Adrenal gland (tissue), 9 donors: ENCODE measurements at regions not wholly inside any gene's neighbourhood (a gene's known extent, or its start where the extent isn't known, plus 50 kb on each side); places are given as distances from the start of the nearest gene placed in this dataset.

Experiments
- DNase-seq, 7 donors: peaks; one replicate each; pipeline ENCODE4 v3.0.0-alpha.2; 2019 to 2020
- H3K27ac ChIP-seq, 5 donors: fragments of 200-600 bp; sonication (generic) in 4 of 5; 1 replicate in 3 of 5; 2 replicates in 2 of 5; pipeline versions ENCODE4 v1.5.1 to v1.8.0; 2016 to 2020; ENCODE audit warnings: mild to moderate bottlenecking in 1 of 5
- H3K27me3 ChIP-seq: fragments of 200-600 bp; 2 replicates; pipeline ENCODE4 v1.8.0; 2021
- H3K36me3 ChIP-seq, 2 donors: fragments of 200-600 bp; replicated peaks in 1 of 2; 1 replicate in 1 of 2; 2 replicates in 1 of 2; pipeline versions ENCODE4 v1.5.1 to v1.8.0; 2018 to 2022
- H3K4me1 ChIP-seq, 2 donors: fragments of 200-600 bp; replicated peaks in 1 of 2; 1 replicate in 1 of 2; 2 replicates in 1 of 2; pipeline versions ENCODE4 v1.5.1 to v1.8.0; 2018 to 2021
- H3K4me3 ChIP-seq, 4 donors: fragments of 200-600 bp; sonication (generic) in 3 of 4; one replicate each; pipeline ENCODE4 v1.5.1; 2016 to 2018
- H3K9me3 ChIP-seq, 3 donors: fragments of 200-600 bp; sonication (generic) in 1 of 3; replicated peaks in 1 of 3; 1 replicate in 2 of 3; 2 replicates in 1 of 3; pipeline versions ENCODE4 v1.5.1 to v1.8.0; 2016 to 2021
- POLR2A ChIP-seq, 2 donors: fragments of 450-650 bp; IDR thresholded peaks; one replicate each; pipeline ENCODE4 v1.6.1; 2017; ENCODE audit warnings: antibody characterized with exemption in 2 of 2, mild to moderate bottlenecking in 2 of 2, moderate library complexity in 1 of 2
- WGBS, 4 donors: extraction: QIAGEN DNeasy Blood & Tissue Kit in 2 of 4; methylation state at CpG; one replicate each; pipeline versions ENCODE4 v1.1.5 to v1.1.7; 2013 to 2017; 5-methylcytosine and 5-hydroxymethylcytosine counted together
- intact Hi-C, 2 donors: fragments of 100-400 bp; cut with DNase I; formaldehyde crosslinking; loops; one replicate each; pipeline versions ENCODE4 v1.14.1 to v1.15.0; 2022 to 2023
- TF ChIP-seq, protein P1 (sequence below), 6 experiments: fragments of 450-650 bp in 4 of 6; fragments of 200-600 bp in 2 of 6; sonication (generic) in 1 of 6; IDR thresholded peaks; 1 replicate in 5 of 6; 2 replicates in 1 of 6; pipeline versions ENCODE4 v1.5.1 to v1.8.0; 2016 to 2021; ENCODE audit warnings: antibody characterized with exemption in 6 of 6, mild to moderate bottlenecking in 2 of 6, moderate library complexity in 1 of 6
- donor health status: healthy with polysubstance abuse.
- donor health status: Bipolar disorder and iron deficiency.
- donor health status: DM: yes; HTN: yes; CAD: no.
- donor health status: DM: no; HTN: no; CAD: no.
- donor health status: DM: no; HTN: no; CAD: no.

DNA sequence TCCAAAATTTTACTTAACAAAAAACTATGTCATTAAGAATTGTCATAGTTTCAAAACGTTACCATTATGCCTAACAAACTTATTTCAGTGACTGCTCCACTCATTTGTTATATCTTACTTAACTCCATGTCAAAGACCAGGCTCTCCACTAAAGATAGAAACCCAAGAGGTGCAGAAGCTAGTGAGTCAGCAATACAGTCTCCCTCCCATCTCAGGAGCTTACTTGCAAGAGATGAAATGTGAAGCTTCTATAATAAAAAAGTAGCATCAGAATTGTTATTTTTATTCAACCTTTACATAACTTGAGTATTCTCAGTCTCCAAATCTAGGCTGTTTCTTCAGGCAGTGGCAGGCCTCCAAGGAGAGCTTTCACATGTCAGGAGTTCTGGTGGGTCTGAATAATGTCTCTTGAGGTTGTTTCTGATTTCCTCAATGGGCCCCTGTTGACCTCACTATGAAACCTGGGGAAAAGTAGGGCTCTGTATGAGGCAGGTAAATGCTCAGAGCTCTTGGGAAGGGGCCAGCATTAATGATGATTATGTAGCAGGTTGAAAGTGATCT is 242.0 kb downstream of the NDFIP2 start:
- WGBS, 4 donors, result 27 to 53% (median 38%) methylated on average over 1 of the region's 1 CpG
- Histone ChIP-seq H3K9me3 (no peaks in the 10 kb centered on the region), H3K4me3 (no peak overlapping the region), H3K36me3 (no peaks in the 10 kb centered on the region), H3K27me3 (no peaks in the 10 kb centered on the region), H3K4me1 (no peaks in the 10 kb centered on the region), H3K27ac (no peak overlapping the region)
- TF ChIP-seq, protein P1, sequence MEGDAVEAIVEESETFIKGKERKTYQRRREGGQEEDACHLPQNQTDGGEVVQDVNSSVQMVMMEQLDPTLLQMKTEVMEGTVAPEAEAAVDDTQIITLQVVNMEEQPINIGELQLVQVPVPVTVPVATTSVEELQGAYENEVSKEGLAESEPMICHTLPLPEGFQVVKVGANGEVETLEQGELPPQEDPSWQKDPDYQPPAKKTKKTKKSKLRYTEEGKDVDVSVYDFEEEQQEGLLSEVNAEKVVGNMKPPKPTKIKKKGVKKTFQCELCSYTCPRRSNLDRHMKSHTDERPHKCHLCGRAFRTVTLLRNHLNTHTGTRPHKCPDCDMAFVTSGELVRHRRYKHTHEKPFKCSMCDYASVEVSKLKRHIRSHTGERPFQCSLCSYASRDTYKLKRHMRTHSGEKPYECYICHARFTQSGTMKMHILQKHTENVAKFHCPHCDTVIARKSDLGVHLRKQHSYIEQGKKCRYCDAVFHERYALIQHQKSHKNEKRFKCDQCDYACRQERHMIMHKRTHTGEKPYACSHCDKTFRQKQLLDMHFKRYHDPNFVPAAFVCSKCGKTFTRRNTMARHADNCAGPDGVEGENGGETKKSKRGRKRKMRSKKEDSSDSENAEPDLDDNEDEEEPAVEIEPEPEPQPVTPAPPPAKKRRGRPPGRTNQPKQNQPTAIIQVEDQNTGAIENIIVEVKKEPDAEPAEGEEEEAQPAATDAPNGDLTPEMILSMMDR (IDR thresholded peaks at IDR 0.05), result no peak
- no peak for TF ChIP-seq POLR2A (IDR thresholded peaks at IDR 0.05)
- DNase-seq, result no peak
- intact Hi-C loops, result no loop called here

DNA sequence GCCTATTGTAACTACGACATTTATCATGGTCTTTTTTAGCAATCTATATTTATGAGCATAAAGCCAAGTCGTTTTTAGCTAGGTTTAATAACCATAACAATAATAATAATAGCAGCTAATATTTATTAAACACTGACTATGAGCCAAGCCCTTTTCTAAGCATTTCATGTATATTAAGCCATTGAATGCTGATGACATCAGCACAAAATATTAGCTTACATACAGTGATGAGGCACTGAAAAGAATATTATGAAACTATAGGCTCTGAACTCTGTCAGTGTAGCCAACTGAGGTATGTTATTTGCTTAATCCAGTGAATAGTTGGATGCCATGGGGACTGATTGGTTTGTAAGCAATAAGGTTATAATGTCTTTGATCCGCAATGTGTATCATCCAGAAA is 235.2 kb downstream of the NDFIP2 start:
- DNase-seq, result no peak
- 64 to 71% (median 68%) methylated on average over 3 of the region's 3 CpGs for WGBS, 4 donors

DNA sequence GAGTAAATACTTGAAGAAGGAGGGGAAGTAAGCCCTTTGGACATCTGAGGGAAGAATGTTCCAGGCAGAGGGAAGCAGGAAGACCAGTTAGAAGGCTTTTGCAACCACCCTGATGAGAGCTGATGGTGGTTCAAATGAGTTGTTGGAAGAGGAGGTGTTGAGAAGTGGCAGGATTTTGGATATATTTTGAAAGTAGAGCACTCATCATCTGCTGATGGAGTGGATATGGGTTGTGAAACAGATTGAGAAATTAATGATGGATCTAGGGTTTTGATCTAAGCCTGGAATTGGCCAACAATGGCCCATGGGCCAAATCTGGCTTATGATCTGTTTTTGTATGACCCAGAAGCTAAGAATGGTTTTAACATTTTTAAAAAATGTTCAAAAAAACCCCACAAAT is 230.7 kb downstream of the NDFIP2 start:
- Histone ChIP-seq H3K36me3 (no peaks in the 10 kb centered on the region), H3K4me3 (no peak overlapping the region), H3K27ac (no peak overlapping the region), H3K9me3 (no peaks in the 10 kb centered on the region), H3K4me1 (no peaks in the 10 kb centered on the region), H3K27me3 (no peaks in the 10 kb centered on the region)
- DNase-seq, result no peak
- TF ChIP-seq POLR2A (IDR thresholded peaks at IDR 0.05), result no peak
- TF ChIP-seq, protein P1 (IDR thresholded peaks at IDR 0.05), result no peak
- intact Hi-C loops, result no loop called here

More for the DNA sequence above, 235.2 kb downstream of the NDFIP2 start:
- intact Hi-C loops, result no loop called here
- H3K27ac ChIP-seq, result no peak overlapping the region
- H3K27me3 ChIP-seq, result no peaks in the 10 kb centered on the region
- no peaks in the 10 kb centered on the region for H3K4me1 ChIP-seq
- H3K36me3 ChIP-seq, result no peaks in the 10 kb centered on the region
- no peak overlapping the region for H3K4me3 ChIP-seq
- H3K9me3 ChIP-seq, result no peaks in the 10 kb centered on the region
- no peak for TF ChIP-seq POLR2A (IDR thresholded peaks at IDR 0.05)
- TF ChIP-seq, protein P1 (IDR thresholded peaks at IDR 0.05), result no peak

DNA sequence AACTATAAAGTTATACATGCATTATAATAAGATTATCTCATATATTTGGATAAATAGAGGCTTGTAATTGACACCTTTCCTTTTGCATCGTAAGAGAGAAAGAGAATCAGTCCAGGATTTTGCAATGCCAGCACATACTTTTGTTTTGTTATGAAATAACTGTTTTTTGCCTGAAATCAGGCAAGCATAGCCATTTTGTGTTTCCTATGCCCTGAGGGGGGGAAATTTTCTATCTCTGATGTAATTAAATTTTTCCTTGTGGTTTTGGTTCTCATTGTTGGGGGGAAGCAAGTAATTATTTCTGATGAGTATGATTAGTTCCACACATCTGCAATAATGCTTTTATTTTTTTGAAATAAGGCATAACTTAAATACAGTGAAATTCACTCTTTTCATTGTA is 229.4 kb downstream of the NDFIP2 start:
- Histone ChIP-seq H3K4me3 (no peak overlapping the region), H3K36me3 (no peaks in the 10 kb centered on the region), H3K9me3 (no peaks in the 10 kb centered on the region), H3K4me1 (no peaks in the 10 kb centered on the region), H3K27me3 (no peaks in the 10 kb centered on the region), H3K27ac (no peak overlapping the region)
- intact Hi-C loops, result no loop called here
- no peak for DNase-seq
- 55 to 89% (median 74%) methylated on average over 1 of the region's 1 CpG for WGBS, 4 donors
- no peak for TF ChIP-seq POLR2A (IDR thresholded peaks at IDR 0.05)
- TF ChIP-seq, protein P1 (IDR thresholded peaks at IDR 0.05), result no peak
